ENCODE measurements at regions not wholly inside any gene's neighbourhood (a gene's known extent, or its start where the extent isn't known, plus 50 kb on each side); places are given as distances from the start of the nearest gene placed in this dataset.

DNA sequence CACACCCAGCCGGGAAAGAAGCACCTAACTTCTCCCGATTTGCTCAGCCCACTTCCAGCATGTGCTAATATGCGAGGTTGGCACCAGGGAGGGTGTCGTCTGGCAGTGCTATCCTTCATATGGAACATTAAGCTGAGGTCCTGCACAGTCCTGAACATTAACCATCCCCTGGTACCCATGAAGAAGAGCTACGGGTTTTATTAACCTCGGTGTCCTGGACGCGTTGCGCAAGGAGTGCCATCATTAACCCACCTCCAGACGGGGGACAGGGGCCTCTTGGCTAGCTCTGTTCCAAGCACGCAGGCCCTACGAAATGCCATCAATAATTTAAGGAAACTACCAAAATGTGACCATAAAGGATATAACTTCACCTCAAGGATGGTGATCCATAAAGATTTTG lies 193.5 kb downstream of the MAF start:
- dilution Hi-C loops (cut with HindIII; ENCODE audit: low sequenced_read_pairs, unreplicated experiment), result no loop called here
- Histone ChIP-seq H3K27me3 (ENCODE audit: control insufficient read depth, insufficient read depth, low read length) (no peaks in the 10 kb centered on the region), H4K91ac (ENCODE audit: insufficient read depth, low read depth, low read length) (no peak overlapping the region), H3K79me1 (ENCODE audit: low read depth in 1 of 2, low read length in 2 of 2) (no peaks in the 10 kb centered on the region), H4K5ac (ENCODE audit: low read depth, low read length) (no peak overlapping the region), H3K4ac (ENCODE audit: low read depth, low read length) (no peak overlapping the region), H3K4me2 (ENCODE audit: low read depth, low read length) (no peak overlapping the region), H2AFZ (replicated peaks; ENCODE audit: low read length, poor library complexity) (no peak overlapping the region), H3K4me1 (ENCODE audit: control insufficient read depth, insufficient read depth, low read length) (no peaks in the 10 kb centered on the region), H3K56ac (ENCODE audit: extremely low read depth, insufficient read depth, low read length) (no peak overlapping the region), H2BK120ac (ENCODE audit: low read depth, low read length) (no peak overlapping the region), H3K9me3 (ENCODE audit: control insufficient read depth, insufficient read depth, low read length) (peaks cover 30% of the 10 kb centered on the region), H3K9ac (ENCODE audit: low read depth, low read length) (no peak overlapping the region), H2AK9ac (replicated peaks; ENCODE audit: low read depth, low read length, poor library complexity) (no peak overlapping the region), H2BK15ac (ENCODE audit: low read depth, low read length) (no peak overlapping the region), H4K8ac (ENCODE audit: low read depth in 2 of 2, low read length in 2 of 2) (no peak overlapping the region), H3K18ac (ENCODE audit: low read depth, low read length) (no peak overlapping the region), H3K27ac (ENCODE audit: insufficient read depth, low read length) (no peak overlapping the region), H3K36me3 (ENCODE audit: control insufficient read depth, insufficient read depth, low read length) (no peaks in the 10 kb centered on the region), H3K14ac (replicated peaks; ENCODE audit: low read depth, low read length) (no peak overlapping the region), H2AK5ac (ENCODE audit: low read depth, low read length) (no peak overlapping the region), H3K4me3 (ENCODE audit: insufficient read depth, low read depth, low read length) (no peak overlapping the region), H2BK5ac (ENCODE audit: low read depth, low read length, poor library complexity, severe bottlenecking) (no peak overlapping the region), H2BK20ac (ENCODE audit: low read depth, low read length) (no peak overlapping the region), H3K23ac (ENCODE audit: low read depth, low read length) (no peak overlapping the region), H4K20me1 (ENCODE audit: insufficient read depth, low read length) (no peaks in the 10 kb centered on the region), H3K9me1 (ENCODE audit: insufficient read depth, low read length) (no peaks in the 10 kb centered on the region)
- DNase-seq (no peak), ATAC-seq (ENCODE audit: low read depth) (no peak)
- POLR2A ChIA-PET (ENCODE audit: unreplicated experiment), result no interaction called here
- TF ChIP-seq CEBPB (IDR thresholded peaks at IDR 0.05; ENCODE audit: low read depth, low read length), result no peak
- TF ChIP-seq BHLHE40 (IDR thresholded peaks at IDR 0.05; ENCODE audit: low read depth, low read length), result no peak
- no peak for TF ChIP-seq NFE2L2 (IDR thresholded peaks at IDR 0.05; ENCODE audit: low read depth, low read length)
- TF ChIP-seq SMC3 (IDR thresholded peaks at IDR 0.05; ENCODE audit: low read depth, low read length), result no peak
- TF ChIP-seq MAFK (IDR thresholded peaks at IDR 0.05; ENCODE audit: low read depth, low read length), result no peak
- TF ChIP-seq MXI1 (IDR thresholded peaks at IDR 0.05; ENCODE audit: borderline replicate concordance, low read depth, low read length), result no peak
- TF ChIP-seq MAZ (IDR thresholded peaks at IDR 0.05; ENCODE audit: borderline replicate concordance, low read depth, low read length), result no peak
- TF ChIP-seq RAD21 (IDR thresholded peaks at IDR 0.05; ENCODE audit: low read length), result no peak
- TF ChIP-seq RFX5 (IDR thresholded peaks at IDR 0.05; ENCODE audit: low read depth, low read length), result no peak
- TF ChIP-seq, protein P1, sequence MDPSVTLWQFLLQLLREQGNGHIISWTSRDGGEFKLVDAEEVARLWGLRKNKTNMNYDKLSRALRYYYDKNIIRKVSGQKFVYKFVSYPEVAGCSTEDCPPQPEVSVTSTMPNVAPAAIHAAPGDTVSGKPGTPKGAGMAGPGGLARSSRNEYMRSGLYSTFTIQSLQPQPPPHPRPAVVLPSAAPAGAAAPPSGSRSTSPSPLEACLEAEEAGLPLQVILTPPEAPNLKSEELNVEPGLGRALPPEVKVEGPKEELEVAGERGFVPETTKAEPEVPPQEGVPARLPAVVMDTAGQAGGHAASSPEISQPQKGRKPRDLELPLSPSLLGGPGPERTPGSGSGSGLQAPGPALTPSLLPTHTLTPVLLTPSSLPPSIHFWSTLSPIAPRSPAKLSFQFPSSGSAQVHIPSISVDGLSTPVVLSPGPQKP (IDR thresholded peaks at IDR 0.05; ENCODE audit: borderline replicate concordance, low read depth, low read length), result no peak
- TF ChIP-seq FOS (IDR thresholded peaks at IDR 0.05; ENCODE audit: low read depth, low read length), result no peak
- no peak for TF ChIP-seq POLR2A (IDR thresholded peaks at IDR 0.05; ENCODE audit: low read depth, low read length)
- TF ChIP-seq, protein P2, sequence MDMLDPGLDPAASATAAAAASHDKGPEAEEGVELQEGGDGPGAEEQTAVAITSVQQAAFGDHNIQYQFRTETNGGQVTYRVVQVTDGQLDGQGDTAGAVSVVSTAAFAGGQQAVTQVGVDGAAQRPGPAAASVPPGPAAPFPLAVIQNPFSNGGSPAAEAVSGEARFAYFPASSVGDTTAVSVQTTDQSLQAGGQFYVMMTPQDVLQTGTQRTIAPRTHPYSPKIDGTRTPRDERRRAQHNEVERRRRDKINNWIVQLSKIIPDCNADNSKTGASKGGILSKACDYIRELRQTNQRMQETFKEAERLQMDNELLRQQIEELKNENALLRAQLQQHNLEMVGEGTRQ (IDR thresholded peaks at IDR 0.05; ENCODE audit: low read depth, low read length), result no peak
- TF ChIP-seq RCOR1 (IDR thresholded peaks at IDR 0.05; ENCODE audit: insufficient replicate concordance, low read length), result no peak
- TF ChIP-seq CHD1 (IDR thresholded peaks at IDR 0.05; ENCODE audit: low read depth, low read length), result no peak
- TF ChIP-seq, protein P3, sequence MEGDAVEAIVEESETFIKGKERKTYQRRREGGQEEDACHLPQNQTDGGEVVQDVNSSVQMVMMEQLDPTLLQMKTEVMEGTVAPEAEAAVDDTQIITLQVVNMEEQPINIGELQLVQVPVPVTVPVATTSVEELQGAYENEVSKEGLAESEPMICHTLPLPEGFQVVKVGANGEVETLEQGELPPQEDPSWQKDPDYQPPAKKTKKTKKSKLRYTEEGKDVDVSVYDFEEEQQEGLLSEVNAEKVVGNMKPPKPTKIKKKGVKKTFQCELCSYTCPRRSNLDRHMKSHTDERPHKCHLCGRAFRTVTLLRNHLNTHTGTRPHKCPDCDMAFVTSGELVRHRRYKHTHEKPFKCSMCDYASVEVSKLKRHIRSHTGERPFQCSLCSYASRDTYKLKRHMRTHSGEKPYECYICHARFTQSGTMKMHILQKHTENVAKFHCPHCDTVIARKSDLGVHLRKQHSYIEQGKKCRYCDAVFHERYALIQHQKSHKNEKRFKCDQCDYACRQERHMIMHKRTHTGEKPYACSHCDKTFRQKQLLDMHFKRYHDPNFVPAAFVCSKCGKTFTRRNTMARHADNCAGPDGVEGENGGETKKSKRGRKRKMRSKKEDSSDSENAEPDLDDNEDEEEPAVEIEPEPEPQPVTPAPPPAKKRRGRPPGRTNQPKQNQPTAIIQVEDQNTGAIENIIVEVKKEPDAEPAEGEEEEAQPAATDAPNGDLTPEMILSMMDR (conservative IDR thresholded peaks at IDR 0.05; ENCODE audit: low read depth, low read length), result no peak
- no CpG with 5 or more reads among the region's 12 CpGs for WGBS, 2 experiments (ENCODE audit: extremely low coverage in 2 of 2, insufficient read length in 1 of 2)
- in situ Hi-C loops (cut with MboI; ENCODE audit: low sequenced_read_pairs), result no loop called here
- BruUV-seq (replicated peaks), result no TSS peak
- CTCF ChIA-PET, result interaction anchor here (0.5 kb wide), 1 partner anchor 245 kb away, joined by 4 read pairs; no protein-coding TSS in a partner anchor
- intact Hi-C loops (cut with micrococcal nuclease), result no loop called here
